KMS-11 (cell line): ENCODE measurements at regions not wholly inside any gene's neighbourhood (a gene's known extent, or its start where the extent isn't known, plus 50 kb on each side); places are given as distances from the start of the nearest gene placed in this dataset.

Source experiments
- H2AFZ ChIP-seq: fragments of 200-600 bp; sonication (generic); 2 replicates; pipeline ENCODE4 v1.6.1; 2016; ENCODE audit warnings: antibody characterized with exemption, mixed run types, low read depth
- H3K27ac ChIP-seq: fragments of 200-600 bp; sonication (generic); 2 replicates; pipeline ENCODE4 v1.6.1; 2016; ENCODE audit warnings: mild to moderate bottlenecking, mixed run types
- H3K27me3 ChIP-seq: fragments of 200-600 bp; sonication (generic); 2 replicates; pipeline ENCODE4 v1.6.1; 2017; ENCODE audit warnings: mild to moderate bottlenecking, low read depth, mixed run types, moderate library complexity; ENCODE audit not compliant: insufficient read depth
- H3K36me3 ChIP-seq: fragments of 200-600 bp; sonication (generic); 2 replicates; pipeline ENCODE4 v1.6.1; 2017; ENCODE audit warnings: mild to moderate bottlenecking, mixed run types; ENCODE audit not compliant: insufficient read depth
- H3K4me1 ChIP-seq: fragments of 200-600 bp; sonication (generic); 2 replicates; pipeline ENCODE4 v1.6.1; 2016; ENCODE audit warnings: mild to moderate bottlenecking, low read depth, mixed run types; ENCODE audit not compliant: poor library complexity, severe bottlenecking
- H3K4me2 ChIP-seq: fragments of 200-600 bp; sonication (generic); 2 replicates; pipeline ENCODE4 v1.7.0; 2016; ENCODE audit warnings: mild to moderate bottlenecking, mixed run types
- H3K4me3 ChIP-seq: fragments of 200-600 bp; sonication (generic); IDR thresholded peaks from 2 replicates; pipeline ENCODE4 v1.6.1; 2017; ENCODE audit warnings: low read depth, low read length, mixed read lengths; ENCODE audit not compliant: insufficient read depth
- H3K79me2 ChIP-seq: fragments of 200-600 bp; sonication (generic); 2 replicates; pipeline ENCODE4 v1.6.1; 2016; ENCODE audit warnings: low read depth, mixed run types; ENCODE audit not compliant: insufficient read depth
- H3K9ac ChIP-seq: fragments of 200-600 bp; sonication (generic); 2 replicates; pipeline ENCODE4 v1.6.1; 2016; ENCODE audit warnings: mild to moderate bottlenecking, mixed run types
- H4K20me1 ChIP-seq: fragments of 200-600 bp; sonication (generic); 2 replicates; pipeline ENCODE4 v1.6.1; 2016; ENCODE audit warnings: mild to moderate bottlenecking, mixed run types; ENCODE audit not compliant: insufficient read depth
- TF ChIP-seq, protein P1 (sequence below): fragments of 200-600 bp; sonication (generic); conservative IDR thresholded peaks from 2 replicates; pipeline ENCODE4 v1.6.1; 2017; ENCODE audit warnings: low read depth, mild to moderate bottlenecking, antibody characterized with exemption, low read length, moderate library complexity, mixed read lengths

DNA sequence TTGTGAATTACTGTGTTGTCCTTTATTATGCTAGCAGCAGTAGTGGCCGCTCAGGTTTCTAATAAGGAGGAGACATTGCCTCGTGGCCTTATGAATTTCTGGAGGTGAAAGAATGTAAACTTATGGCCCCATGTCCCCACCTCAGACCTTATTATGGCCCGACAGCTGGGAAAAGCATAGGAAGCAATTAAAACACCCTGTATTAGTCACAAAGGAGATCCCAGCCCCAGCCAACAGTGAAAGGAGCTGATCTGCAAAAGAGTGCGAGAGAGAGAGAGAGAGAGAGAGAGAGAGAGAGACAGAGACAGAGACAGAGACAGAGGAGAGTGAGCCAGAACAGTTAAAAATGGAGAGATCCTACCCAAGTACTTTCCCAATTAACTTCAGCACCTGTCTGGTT is 269.3 kb downstream of the DMRT2 start:
- TF ChIP-seq, protein P1, sequence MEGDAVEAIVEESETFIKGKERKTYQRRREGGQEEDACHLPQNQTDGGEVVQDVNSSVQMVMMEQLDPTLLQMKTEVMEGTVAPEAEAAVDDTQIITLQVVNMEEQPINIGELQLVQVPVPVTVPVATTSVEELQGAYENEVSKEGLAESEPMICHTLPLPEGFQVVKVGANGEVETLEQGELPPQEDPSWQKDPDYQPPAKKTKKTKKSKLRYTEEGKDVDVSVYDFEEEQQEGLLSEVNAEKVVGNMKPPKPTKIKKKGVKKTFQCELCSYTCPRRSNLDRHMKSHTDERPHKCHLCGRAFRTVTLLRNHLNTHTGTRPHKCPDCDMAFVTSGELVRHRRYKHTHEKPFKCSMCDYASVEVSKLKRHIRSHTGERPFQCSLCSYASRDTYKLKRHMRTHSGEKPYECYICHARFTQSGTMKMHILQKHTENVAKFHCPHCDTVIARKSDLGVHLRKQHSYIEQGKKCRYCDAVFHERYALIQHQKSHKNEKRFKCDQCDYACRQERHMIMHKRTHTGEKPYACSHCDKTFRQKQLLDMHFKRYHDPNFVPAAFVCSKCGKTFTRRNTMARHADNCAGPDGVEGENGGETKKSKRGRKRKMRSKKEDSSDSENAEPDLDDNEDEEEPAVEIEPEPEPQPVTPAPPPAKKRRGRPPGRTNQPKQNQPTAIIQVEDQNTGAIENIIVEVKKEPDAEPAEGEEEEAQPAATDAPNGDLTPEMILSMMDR = no peak
- Histone ChIP-seq H3K27me3 (no peaks in the 10 kb centered on the region), H3K27ac (no peak overlapping the region), H3K79me2 (no peaks in the 10 kb centered on the region), H2AFZ (no peak overlapping the region), H3K4me1 (no peaks in the 10 kb centered on the region), H3K36me3 (no peaks in the 10 kb centered on the region), H3K4me2 (no peak overlapping the region), H3K9ac (no peak overlapping the region), H4K20me1 (no peaks in the 10 kb centered on the region), H3K4me3 (no peak overlapping the region)

DNA sequence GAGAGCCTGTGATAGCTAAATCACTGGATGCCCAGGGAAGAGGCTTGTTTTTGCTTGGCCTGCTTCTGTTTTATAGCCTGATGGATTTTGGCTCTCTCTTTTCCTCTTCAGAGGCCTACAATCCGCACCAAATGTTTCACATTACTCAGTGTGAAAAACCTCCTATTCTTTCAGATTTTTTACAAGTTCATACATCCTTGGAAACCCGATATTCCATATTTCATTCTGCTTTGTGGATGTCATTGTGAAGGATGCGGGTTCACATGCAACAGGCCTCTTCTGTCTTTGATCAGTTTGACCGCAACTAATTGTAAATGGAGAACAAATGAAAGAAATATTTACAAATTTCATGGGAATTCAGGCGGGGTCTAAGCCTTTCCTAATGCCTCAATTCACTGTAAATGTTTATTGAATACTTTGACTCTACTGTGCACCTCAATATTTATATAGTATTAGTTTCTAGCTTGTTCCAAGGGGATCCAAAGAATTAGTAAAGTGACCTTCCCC is 269.9 kb downstream of the DMRT2 start:
- no peak overlapping the region for H3K27ac ChIP-seq
- no peak overlapping the region for H3K4me2 ChIP-seq
- no peaks in the 10 kb centered on the region for H3K79me2 ChIP-seq
- H4K20me1 ChIP-seq = no peaks in the 10 kb centered on the region
- no peak overlapping the region for H2AFZ ChIP-seq
- TF ChIP-seq, protein P1 = no peak
- H3K4me3 ChIP-seq = no peak overlapping the region
- H3K27me3 ChIP-seq = no peaks in the 10 kb centered on the region
- H3K9ac ChIP-seq = no peak overlapping the region
- H3K36me3 ChIP-seq = no peaks in the 10 kb centered on the region
- H3K4me1 ChIP-seq = no peaks in the 10 kb centered on the region

DNA sequence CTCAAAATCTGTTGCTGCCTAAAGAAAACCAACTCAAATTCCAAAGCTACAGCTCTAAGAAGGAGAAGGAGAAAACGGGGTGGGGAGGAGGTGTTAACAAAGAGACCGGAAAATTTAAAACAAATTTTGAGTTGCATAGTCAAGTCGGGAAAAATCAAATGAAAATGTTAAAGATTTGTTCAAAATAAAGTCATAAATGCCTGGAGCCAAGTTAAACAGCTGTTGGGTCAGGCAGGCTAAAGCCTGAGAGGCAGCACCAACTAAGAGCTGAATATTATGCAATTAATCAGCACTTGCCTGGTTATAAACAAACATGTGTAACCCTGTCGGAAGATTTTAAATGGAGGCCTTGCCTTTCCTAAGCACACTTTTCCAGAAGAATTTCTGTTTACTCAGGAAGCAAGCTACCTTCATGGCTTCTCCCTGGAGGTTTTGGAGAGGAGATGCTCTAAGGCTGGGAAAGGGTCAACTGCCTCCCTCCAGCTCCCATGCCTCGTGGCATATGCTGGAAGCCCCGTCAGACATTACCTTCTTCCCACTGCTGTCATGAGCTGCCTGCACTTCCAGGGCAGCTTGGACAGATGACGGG is 270.5 kb downstream of the DMRT2 start:
- Histone ChIP-seq H3K36me3 (no peaks in the 10 kb centered on the region), H3K9ac (no peak overlapping the region), H4K20me1 (no peaks in the 10 kb centered on the region), H3K4me2 (no peak overlapping the region), H3K4me1 (no peaks in the 10 kb centered on the region), H3K27me3 (no peaks in the 10 kb centered on the region), H2AFZ (no peak overlapping the region), H3K4me3 (no peak overlapping the region), H3K27ac (no peak overlapping the region), H3K79me2 (no peaks in the 10 kb centered on the region)
- TF ChIP-seq, protein P1 = no peak

DNA sequence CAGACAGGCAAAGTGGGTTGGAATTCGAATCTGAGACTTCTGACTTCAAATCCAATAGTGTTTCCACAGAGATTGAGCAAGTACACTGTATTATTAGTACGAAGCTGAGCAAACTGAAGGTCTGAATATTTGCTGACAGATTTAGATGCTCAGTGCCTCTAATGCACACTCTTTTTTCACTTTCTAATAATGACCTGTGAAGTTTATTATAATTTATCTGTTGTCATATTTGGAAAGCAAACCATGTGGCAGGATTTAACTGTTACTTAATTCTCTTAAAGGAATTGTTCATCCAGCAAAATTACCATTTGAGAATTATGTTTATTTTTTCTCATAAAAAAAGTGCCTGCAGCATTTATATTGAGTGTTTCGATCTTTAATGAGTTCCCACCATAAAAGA is 277.3 kb downstream of the DMRT2 start:
- H4K20me1 ChIP-seq = no peaks in the 10 kb centered on the region
- no peak overlapping the region for H3K9ac ChIP-seq
- H3K4me1 ChIP-seq = no peaks in the 10 kb centered on the region
- TF ChIP-seq, protein P1 = no peak
- no peaks in the 10 kb centered on the region for H3K36me3 ChIP-seq
- H3K4me3 ChIP-seq = no peak overlapping the region
- H3K4me2 ChIP-seq = no peak overlapping the region
- no peak overlapping the region for H3K27ac ChIP-seq
- H3K79me2 ChIP-seq = no peaks in the 10 kb centered on the region
- H2AFZ ChIP-seq = no peak overlapping the region
- H3K27me3 ChIP-seq = no peaks in the 10 kb centered on the region
